Stimulated activated CD4-positive, alpha-beta T cell treated with anti-CD3 and anti-CD28 coated beads, Interleukin-12 subunit alpha, Interleukin-12 subunit beta, amount 100 ng/mL, for 4 hours (primary cell): ENCODE measurements at regions not wholly inside any gene's neighbourhood (a gene's known extent, or its start where the extent isn't known, plus 50 kb on each side); places are given as distances from the start of the nearest gene placed in this dataset.

ENCODE experiments used
- DNase-seq: peaks from one replicate; pipeline ENCODE4 v3.0.0-alpha.2; 2020

DNA sequence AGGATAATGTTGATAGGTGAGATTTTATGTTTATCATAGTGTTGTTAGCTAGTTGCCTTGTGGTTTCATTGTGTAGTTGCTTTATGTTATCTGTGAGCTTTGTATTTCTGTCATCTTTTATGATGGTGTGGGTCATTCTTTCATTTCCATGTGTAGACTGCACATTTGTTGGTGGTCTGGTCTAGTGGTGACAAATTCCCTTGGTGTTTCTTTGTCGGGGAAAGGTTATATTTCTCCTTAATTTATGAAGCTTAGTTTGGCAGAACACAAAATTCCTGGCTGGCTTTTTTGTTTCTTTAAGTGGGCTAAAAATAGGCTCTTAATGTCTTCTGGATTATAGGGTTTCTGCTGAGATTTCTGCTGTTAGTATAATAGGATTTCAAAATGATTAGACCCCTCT lies 347.2 kb upstream of the ADAMTS5 start:
- DNase-seq: no peak

DNA sequence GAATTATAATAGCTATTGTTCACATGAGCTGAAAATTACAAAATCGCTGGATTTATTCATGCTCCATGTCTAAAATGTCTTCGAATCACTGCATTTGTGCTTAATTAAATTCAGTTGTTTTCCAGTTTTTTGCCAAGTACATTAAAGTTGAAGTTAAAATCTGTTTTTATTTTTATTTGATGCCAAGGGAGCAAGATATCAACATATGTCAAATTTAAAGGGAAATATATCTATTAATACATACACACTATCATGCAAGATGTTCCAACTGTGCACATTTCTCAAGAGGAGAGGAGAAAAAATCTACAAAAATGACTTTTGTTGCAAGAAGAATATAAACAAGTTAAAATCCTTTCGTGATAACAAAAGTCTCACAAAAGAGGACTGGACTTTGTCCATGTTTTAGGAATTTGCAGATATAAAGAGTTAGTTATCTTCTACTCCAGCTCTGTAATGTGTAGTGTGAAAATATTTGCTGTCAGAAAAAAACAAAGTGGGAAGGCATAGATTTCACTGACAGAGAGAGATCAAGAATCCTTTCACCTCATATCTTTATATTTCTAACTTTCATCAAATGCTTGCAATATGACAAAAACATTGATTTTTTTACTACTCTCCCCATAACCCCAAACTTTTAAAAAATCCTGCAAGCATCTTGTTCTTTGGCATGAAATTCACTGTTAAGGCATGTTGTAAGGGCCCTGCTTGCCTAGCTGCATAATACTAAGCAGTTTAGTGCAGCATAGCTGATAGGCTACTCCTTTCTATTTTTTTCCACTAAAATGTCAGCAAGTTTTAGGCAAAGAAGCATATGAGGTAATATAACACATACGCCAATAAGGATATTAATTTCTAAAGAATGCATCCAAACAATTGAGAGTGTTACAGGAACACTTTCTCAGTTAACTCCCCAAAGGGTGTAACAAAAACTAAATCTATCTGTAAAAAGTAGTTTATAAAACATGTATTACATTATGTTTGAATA lies 340.2 kb upstream of the ADAMTS5 start:
- DNase-seq: no peak

DNA sequence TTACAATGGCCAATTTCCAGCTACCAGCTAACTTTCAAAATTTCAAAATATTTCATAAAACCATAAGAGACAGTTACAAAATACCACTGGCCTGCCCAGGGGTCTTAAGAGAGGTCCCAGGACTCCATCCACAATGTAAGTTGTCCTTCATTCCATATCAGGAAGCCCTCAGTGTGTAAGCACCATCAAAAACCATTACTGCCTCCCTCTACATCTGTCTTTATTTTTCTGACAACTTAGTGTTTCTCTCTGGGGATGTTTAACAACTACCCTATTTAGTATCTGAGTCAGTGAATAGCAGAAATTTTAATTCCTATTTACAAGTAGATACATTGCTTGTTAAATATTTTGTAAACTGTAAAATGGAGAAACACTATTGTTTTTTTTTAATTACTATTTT lies 339.3 kb upstream of the ADAMTS5 start:
- no peak for DNase-seq

DNA sequence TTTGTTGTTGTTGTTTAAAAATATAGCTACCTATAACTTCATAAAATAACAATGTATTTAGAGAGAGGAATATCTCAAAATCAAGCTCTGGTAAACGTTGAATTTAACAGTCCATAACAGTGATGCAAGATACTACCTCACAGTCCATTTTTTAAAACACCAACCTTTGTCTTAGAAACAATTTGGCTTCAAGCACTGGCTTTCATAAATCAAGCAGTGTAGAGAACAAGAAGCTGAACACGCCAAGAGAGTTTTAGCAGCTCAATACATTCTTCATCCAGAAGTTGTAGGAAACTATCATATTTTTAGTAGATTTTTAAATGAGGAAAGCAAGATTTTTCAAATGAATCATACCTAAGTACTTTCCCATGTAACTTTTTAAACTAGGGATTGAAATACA lies 334.3 kb upstream of the ADAMTS5 start:
- DNase-seq: no peak

DNA sequence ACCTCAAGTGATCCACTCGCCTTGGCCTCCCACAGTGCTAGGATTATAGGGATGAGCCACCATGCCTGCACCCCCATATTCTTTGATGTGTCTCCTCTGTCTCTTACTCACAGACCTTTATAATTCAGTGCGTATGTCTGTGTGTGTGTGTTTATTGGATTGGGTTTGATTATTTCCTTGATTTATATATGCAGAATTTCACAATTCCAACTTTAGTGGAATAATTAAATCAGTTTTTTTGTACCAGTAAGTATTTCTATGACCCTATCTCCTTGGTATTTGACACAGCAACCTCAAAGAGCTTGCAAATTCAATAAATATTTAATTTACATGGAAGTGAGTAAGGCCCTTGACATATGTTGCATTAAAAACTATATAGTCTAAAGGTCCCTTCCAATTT lies 333.9 kb upstream of the ADAMTS5 start:
- no peak for DNase-seq

DNA sequence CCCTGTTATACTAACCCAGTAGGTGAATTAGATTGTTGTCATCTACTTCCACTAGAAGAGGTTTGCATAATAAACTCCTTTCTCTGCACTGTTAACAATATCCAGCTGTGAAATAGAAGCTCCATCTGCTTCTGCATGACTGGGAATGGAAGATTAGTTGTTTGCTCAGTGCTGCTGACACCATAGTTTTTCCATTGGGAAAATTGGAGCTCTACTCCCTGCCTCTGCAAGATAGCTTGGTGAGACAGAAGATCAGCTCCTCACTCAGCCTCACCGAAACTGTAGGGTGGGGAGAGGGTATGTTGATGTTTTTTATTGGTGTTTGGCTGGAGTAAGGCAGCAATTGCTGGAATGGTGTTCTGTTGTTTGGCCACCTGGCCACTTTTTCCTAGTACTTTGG lies 331.6 kb upstream of the ADAMTS5 start:
- DNase-seq: no peak

DNA sequence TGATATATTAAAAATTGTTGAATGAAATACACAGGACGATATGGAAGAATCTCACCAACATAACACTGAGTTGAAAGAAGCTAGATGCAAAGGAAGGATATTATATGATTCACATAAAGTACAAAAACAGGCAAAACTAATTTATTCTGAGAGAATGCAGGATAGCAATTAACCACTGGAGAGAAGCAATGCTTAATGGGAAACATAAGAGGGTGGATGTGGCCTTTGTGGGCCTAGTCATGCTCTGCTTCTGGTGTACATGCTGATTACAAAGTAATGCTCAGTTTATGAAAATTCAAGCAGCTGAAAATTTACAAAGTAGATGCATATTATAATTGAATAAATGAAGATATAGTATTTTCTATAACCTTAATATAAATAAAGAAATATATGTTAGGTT lies 326.4 kb upstream of the ADAMTS5 start:
- DNase-seq: no peak

DNA sequence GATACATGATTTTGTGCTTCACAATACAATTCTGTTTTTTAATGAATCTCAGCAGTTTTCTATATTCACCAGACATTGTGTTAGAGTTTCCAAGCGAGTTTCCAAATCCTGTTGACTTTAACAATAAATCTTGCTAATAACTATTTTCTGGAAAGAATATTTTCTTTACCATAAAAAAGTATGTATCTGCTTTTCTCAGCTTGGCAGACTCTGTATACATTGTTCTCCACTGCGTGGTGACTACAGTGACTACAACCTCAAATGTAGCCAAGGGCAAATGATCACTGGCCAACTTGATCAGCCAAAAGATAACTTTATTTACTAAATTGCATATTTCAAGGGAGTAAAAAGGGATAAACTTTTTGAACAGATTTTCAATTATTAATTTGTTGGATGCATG lies 325.9 kb upstream of the ADAMTS5 start:
- DNase-seq: no peak

DNA sequence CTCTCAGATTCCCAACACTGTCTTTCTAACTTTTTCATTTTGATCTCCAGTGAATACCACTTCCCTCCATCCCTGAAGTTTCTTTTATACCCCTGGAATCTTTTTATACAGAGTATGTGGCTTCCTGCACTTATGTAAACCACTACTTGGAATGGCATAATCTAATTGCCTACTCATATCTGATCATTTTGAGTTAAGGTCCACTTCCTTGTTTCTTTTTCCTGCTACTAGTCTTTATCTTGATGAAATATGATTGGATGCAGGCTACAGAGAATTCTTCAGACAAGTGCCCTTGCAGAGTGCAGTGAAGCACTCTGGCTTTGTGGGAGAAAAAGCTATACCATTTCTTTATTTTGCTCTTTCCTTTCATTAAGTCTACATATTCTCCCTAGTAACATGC lies 325.3 kb upstream of the ADAMTS5 start:
- no peak for DNase-seq

DNA sequence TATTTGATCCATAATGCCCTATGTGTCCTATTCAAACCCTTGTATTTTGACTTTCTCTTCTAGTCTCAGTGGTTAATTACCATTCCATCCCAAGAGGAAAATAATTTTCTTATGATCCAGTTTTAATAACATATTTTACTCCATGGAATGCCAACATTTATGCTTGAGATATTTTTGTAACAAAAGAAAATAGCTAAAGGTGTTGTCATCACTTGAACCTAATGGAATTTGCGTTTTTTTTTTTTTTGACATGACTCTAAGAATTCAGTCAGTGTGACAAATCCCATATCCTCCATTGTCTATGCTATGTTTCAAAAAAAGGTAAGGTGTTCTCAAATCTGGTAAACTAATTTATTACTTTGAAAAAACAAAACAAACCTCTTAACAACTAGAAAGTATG lies 324.1 kb upstream of the ADAMTS5 start:
- DNase-seq: no peak

DNA sequence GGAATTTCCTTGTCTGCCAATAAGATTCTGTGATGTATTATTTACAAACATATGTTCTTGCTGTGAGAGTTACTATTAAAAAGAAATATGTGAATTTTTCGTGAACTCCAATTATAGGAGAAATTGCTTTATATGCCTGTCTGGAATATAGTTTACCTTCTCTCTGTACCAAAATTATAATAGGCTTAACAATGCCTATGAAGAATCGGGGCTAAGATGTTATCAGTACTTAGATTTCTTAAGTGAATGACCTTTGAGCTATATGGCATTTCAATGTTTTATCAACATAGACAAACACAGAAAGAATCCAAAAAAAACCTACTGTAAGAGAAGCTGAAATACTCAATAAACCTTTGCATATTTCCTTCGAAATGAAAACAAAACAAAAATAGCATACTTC lies 323.1 kb upstream of the ADAMTS5 start:
- no peak for DNase-seq

DNA sequence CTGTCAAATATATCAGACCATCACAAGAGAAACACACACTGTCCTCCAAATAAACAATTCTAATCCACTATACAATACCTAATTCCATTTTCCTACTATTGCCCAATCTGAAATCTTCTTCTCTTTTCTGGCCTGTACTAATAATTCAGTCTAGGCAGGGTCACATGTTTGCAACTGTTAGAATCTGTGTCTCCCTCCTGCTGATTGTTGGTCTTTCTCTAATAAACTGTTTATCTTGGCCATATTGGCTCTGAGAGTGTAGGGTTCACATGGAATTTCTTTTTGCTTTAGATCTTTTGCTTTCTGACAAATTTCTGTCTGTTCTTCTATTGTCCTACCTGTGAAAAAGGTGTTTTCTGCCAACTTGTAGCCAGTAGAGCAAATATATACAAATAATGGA lies 319.9 kb upstream of the ADAMTS5 start:
- no peak for DNase-seq

DNA sequence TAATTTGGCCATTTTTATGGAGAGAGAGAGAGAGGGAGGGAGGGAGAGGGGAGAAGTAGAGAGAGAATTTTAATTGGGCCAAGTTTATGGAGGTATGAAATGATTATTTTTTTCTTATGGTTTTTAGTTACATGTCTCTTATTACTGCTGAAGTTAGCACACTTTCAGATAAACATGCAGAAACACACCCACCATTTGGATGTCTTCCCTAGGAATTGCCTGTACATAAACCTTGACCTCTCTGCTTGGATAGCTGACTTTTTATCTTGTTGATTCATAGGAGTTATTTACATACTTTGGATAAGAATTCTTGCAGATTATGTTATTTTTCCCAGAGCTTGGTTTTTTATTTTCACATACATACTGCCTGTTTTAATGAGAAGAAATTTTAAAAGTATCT lies 310.2 kb upstream of the ADAMTS5 start:
- no peak for DNase-seq

DNA sequence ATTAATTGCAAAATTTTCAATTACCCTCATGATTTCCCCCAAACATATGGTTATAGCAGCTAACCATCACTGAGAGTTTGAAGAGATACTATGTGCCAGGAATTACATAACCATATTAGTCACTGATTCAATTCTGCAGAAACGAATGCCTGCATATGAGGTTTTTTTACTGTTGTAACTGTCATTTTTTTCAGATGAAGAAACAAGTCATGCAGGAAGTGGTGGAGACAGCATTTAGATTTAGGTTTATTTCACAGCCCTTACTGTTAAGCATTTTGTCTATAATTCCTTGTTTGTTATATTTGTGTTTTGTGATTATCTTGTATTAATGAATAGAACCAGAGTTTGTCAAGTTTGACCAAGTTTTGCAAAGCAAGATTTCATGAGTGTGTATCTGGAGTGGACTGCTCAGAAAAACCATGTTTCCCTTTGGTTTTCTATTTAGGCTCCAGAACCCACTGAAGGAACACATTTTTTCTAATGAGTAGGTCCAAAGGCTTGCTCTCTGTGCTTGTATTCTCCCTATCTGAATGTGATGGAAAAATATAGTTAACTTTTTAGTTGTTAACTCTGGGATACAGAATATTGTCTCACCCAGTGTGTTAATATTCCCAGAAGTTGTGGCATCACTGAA lies 308.5 kb upstream of the ADAMTS5 start:
- no peak for DNase-seq

DNA sequence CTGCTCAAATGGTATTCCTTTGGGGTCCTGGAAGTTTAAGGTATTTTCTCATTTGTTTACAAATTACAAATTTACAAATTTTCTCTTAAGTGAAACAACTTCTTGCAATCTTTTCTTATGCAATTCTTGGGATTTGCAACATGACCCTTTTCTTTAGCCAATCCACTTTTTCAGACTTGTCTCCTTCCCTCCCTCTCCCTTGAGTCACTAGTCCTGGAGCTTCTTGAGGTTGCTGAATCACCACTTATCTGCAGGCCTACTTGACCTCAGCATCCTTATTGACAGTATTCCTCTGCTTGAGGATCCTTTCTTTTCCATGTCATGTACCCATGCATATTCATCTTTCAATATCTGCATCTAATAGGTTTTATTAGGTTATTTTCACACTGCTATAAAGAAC lies 302.8 kb upstream of the ADAMTS5 start:
- DNase-seq: no peak

DNA sequence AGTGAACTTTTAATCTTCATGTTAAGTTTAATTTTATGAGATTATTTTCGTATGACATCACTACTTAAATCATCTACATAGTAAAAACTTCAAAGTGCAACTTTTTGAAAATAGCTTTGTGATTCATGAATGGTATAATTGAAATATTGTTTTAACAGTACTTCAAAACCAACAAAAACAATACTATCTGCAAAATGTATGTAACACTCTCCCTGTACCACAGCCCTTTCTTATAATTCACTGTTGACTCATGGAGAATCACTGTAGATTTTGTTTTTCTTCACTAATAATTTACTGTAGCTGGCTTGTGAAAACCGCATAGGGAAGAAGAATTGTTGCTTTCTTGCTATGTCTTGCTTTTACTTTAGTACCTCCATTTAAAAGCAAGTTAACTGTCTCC lies 301.4 kb upstream of the ADAMTS5 start:
- no peak for DNase-seq

DNA sequence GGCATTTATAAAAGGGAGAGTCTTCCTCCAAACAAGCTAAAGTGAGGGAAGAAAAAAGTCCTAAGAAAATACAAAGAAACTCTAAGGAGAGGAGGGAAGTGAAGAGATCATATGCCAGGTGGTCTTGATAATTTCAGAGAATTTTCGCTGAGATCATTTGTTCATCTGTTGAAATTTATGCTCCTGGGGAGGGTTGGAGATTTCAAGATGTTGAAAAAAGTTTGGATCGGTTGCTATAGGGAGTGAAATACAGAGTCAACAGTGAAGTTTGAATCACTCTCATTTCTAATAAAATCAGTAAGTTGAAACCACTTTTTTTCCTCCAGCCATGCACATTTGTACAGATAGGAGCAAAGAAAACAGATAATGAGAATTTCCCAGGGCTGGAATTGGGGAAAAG lies 299.1 kb upstream of the ADAMTS5 start:
- DNase-seq: no peak

DNA sequence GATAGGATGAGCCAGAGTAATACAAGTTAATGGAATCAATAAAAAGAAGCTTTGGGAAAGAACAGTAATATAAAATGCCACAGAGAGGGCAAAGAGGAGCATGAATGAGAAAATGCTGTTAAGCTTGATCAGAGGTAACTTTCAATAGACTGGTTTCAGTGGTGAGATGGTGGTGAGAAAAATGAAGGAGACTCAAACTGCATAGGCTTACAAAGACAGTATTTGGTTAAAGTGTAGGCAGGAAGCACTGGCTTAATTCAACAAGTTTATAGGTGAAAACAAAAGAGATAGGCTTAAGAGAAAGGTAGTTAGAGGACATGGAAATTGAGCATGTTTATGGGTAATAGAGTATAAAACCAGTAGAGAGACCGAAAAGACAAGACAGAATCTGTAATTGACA lies 298.6 kb upstream of the ADAMTS5 start:
- no peak for DNase-seq

DNA sequence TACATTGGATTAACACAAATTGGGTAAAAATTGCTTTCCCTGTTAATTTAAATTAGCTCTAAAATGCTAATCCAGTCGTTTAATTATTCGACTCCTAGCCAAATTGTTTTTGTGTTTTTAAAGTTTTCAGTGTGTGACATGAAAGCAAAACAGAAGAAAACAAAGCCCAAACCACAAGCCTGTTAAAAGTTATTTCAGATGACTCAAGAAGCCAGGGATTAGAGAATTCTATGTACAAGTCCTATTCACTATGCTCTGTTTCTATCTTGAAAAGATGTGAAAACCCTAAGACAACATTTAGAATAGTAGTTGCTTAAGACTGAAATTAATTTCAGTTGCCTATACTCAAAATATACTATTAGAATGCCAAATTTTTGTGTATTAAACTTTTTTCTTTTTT lies 294.8 kb upstream of the ADAMTS5 start:
- no peak for DNase-seq

DNA sequence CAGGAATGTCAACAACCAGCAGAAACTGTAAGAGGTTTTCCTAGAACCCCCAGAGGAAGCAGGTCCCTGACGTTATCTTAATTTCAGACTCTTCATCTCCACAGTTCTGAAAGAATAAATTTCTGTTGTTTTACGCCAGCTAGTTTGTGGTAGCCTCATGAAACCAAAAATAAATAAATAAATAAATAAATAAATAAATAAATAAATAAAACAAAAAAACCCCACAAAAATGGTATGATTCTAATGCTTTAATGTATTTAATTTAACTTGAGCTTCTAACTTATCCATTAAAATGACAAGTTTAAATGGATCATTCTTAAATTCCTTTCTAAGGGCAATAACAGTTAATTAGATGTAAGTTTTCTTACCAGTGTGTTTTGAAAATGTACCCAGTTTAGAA lies 293.8 kb upstream of the ADAMTS5 start:
- DNase-seq: no peak

DNA sequence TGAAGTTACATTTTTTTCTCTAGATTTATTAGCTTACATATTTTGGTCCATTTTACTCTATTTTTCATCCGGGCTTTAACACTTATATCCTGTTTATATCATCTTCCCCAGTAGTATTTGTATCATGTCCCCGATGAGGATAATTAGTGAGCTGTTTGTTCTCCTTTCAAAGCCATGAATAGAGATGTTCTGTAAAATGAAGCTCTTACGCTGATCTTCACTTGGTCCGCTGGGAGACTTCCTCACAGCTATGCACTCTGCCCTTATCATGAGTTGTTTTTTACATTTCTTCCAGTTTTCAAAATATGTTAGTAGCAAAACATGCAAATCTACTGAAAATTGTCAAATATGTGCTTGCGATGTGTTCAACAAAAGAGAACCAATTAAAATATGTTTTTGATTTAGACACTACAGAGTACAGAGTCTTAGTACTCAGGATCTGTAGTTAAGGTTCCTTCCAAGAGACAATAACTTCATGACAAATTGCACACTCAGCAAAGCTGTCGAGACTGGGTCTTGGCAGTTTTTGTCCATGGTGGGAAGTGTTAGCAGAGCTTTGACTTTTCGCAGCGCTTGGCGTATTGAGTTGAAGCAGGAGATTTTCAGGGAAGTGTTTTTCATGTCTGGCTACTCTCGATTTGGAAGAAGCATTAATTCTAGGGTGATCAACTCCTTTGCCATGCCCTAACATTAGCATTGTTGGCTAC lies 292.0 kb upstream of the ADAMTS5 start:
- DNase-seq: no peak

DNA sequence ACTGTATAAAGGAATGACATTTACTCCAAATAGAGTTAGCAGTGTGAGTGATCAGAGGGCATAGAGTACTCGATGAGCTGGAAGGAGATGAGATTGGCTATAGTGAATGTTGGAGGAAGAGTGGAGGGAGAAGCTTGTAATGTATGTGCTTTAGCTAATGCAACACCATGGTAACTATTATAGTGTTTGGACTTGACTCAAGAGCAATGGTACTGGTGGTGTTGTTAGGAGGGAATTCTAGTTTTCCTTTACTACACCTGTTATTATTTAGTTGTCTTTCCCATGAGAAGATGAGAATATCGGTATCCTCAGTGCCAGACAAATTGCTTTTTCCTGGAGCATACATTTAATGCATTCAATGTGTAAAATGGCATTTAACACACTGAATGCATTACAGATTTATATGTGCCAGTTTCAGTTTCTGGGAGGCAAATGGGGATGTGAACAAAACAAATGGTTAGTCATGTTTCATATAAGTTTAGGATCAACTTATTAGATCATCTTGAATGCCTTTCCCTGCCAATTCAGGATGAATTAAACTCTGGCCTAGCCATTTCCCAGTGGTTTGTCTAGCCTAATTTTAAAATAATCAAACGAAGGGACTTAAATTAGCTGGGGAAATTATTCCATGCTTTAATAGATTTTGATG lies 291.1 kb upstream of the ADAMTS5 start:
- no peak for DNase-seq

DNA sequence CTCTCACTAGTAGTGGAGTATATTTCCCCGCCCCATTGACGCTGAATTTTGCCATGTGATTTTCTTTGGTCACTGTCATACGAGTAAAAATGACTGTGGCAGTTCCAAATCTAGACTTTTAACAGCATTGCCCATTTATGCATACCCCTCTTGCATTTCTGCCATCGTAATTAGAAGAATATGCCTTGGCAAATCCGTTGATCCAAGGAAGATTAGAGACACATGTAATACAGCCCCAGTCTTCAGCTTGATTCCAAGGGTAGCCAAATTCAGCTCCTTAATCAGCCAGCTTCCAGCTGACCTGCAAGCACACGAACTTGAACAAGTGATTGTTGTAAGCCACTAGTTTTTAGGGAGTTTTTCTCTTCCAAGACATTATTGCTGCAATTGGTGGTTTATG lies 290.3 kb upstream of the ADAMTS5 start:
- DNase-seq: no peak
